ENCODE measurements at regions not wholly inside any gene's neighbourhood (a gene's known extent, or its start where the extent isn't known, plus 50 kb on each side); places are given as distances from the start of the nearest gene placed in this dataset.

DNA sequence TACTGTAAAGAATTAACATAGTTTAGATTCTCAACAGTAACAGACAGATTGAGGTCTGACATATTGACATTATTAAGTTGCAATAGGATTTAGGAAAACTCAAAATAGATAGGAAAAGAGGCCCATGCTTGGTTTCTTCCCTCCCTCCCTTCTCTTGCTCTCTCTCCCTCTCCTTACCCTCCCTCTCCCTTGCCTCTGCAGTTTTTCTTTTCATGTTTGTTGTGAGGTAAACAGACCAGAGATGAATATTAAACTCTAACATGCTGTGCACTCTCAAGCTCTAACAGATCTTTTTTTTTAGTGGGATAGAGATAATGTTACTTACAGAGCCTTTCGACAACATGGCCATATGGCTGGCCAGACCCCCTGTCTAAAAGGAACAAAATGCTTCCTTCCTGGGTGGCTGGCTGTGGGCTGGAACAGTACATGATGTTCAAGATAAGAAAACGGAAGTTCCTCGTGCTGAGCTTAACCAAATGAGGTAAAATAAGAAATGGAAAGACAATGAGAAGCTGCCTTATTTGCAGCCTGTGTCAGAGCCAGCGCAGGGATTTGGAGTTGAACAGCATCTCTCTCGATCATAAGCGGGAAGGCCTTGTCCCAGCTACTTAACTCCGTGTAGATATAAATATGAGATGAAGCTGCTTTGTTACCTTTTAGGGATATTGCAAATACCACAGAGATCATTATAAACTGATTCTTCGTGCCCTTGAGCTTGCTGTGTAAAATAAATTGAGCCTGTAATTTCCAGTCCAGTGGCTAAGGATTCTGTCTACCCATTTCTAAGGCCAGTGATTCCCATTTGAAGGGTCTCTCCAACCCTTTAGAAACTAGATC is 391.9 kb upstream of the NPVF start:
- Histone ChIP-seq H3K4me1 (peaks cover 5% of the 10 kb centered on the region), H3K27me3 (no peaks in the 10 kb centered on the region), H3K4me3 (no peak overlapping the region), H3K9me3 (no peaks in the 10 kb centered on the region), H3K36me3 (replicated peaks in 1 of 2; ENCODE audit: insufficient read depth in 1 of 2, low read depth in 2 of 2) (no peaks in the 10 kb centered on the region), H3K27ac (peak overlapping the region in 2 of 4 donors; percentile 57 to 58)
- ATAC-seq (peak; percentile 24), DNase-seq (peak in 3 of 4 donors; percentile 18 to 65 (median 35))
- 55 to 56% methylated on average over 8 of the region's 8 CpGs for WGBS, 2 donors
- intact Hi-C loops (cut with DNase I): no loop called here
- no peak for TF ChIP-seq POLR2A (IDR thresholded peaks at IDR 0.05)
- TF ChIP-seq, protein P1, sequence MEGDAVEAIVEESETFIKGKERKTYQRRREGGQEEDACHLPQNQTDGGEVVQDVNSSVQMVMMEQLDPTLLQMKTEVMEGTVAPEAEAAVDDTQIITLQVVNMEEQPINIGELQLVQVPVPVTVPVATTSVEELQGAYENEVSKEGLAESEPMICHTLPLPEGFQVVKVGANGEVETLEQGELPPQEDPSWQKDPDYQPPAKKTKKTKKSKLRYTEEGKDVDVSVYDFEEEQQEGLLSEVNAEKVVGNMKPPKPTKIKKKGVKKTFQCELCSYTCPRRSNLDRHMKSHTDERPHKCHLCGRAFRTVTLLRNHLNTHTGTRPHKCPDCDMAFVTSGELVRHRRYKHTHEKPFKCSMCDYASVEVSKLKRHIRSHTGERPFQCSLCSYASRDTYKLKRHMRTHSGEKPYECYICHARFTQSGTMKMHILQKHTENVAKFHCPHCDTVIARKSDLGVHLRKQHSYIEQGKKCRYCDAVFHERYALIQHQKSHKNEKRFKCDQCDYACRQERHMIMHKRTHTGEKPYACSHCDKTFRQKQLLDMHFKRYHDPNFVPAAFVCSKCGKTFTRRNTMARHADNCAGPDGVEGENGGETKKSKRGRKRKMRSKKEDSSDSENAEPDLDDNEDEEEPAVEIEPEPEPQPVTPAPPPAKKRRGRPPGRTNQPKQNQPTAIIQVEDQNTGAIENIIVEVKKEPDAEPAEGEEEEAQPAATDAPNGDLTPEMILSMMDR (IDR thresholded peaks at IDR 0.05): no peak

DNA sequence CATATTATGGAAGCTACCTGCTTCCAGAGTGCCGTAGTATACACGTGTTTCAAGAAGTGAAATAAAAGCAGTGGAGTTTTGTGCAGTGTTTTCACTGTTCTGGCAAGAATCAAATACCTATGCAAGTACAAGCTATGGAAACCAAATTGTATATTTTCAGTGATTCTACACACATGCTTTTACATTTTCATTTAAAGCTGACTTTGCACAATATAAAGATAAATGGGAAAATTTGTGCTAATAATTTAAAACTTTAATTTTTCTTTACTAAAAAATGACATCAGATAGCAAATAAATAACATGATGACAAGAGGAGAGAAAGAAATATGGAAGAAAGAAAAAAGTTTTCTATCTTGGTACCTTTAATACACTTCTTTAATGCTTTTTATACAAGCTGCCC is 393.7 kb upstream of the NPVF start:
- no peak overlapping the region for H3K27ac ChIP-seq
- no peak for TF ChIP-seq POLR2A (IDR thresholded peaks at IDR 0.05)
- TF ChIP-seq, protein P1 (IDR thresholded peaks at IDR 0.05): no peak
- 74% methylated on average over 2 of the region's 2 CpGs for WGBS, 2 donors

GRCh38 chr7:25622695-25623094 is 394.4 kb upstream of the NPVF start:
- Histone ChIP-seq H3K27me3 (no peaks in the 10 kb centered on the region), H3K4me1 (peaks cover under 1% of the 10 kb centered on the region), H3K4me3 (no peak overlapping the region), H3K36me3 (replicated peaks in 1 of 2; ENCODE audit: insufficient read depth in 1 of 2, low read depth in 2 of 2) (no peaks in the 10 kb centered on the region), H3K27ac (no peak overlapping the region), H3K9me3 (no peaks in the 10 kb centered on the region)
- DNase-seq (no peak), ATAC-seq (no peak)
- intact Hi-C loops (cut with DNase I): no loop called here
- TF ChIP-seq, protein P1 (IDR thresholded peaks at IDR 0.05): no peak
- no peak for TF ChIP-seq POLR2A (IDR thresholded peaks at IDR 0.05)
- 32 to 34% methylated on average over 3 of the region's 3 CpGs for WGBS, 2 donors

More for the DNA sequence above, 393.7 kb upstream of the NPVF start:
- no peaks in the 10 kb centered on the region for H3K36me3 ChIP-seq (replicated peaks in 1 of 2; ENCODE audit: insufficient read depth in 1 of 2, low read depth in 2 of 2)
- no peak overlapping the region for H3K4me3 ChIP-seq
- intact Hi-C loops (cut with DNase I): no loop called here
- no peak for ATAC-seq
- DNase-seq: no peak
- no peaks in the 10 kb centered on the region for H3K27me3 ChIP-seq
- H3K9me3 ChIP-seq: no peaks in the 10 kb centered on the region
- H3K4me1 ChIP-seq: peaks cover 5% of the 10 kb centered on the region

DNA sequence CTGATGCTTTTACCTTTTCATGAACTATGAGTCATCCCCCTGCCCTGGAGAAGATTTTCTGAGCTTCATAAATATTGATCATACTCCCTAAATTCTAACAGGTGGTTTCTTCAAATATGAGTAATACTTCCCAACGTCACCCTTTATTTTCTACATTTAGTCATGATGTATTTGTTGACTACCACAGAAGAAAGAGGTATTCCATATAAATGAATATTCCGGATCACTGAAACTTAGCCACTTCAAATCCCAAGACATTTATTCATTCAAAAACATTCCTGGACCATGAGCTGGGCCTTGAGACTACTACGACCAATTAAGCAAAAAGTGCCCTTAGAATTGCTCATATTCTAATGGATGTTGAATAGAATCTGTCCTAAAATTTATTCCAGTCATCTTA is 395.8 kb upstream of the NPVF start:
- Histone ChIP-seq H3K27me3 (no peaks in the 10 kb centered on the region), H3K9me3 (no peaks in the 10 kb centered on the region), H3K4me1 (no peaks in the 10 kb centered on the region), H3K27ac (no peak overlapping the region), H3K36me3 (replicated peaks in 1 of 2; ENCODE audit: insufficient read depth in 1 of 2, low read depth in 2 of 2) (no peaks in the 10 kb centered on the region), H3K4me3 (no peak overlapping the region)
- ATAC-seq (no peak), DNase-seq (no peak)
- 77 to 83% methylated on average over 3 of the region's 3 CpGs for WGBS, 2 donors
- intact Hi-C loops (cut with DNase I): no loop called here
- TF ChIP-seq, protein P1 (IDR thresholded peaks at IDR 0.05): no peak
- TF ChIP-seq POLR2A (IDR thresholded peaks at IDR 0.05): no peak

- ATAC-seq (peak; percentile 38), DNase-seq (peak in 3 of 4 donors; percentile 11 to 22 (median 17))
- no peaks in the 10 kb centered on the region for H3K9me3 ChIP-seq
- H3K27ac ChIP-seq: no peak overlapping the region
- intact Hi-C loops (cut with DNase I): no loop called here
- H3K4me3 ChIP-seq: no peak overlapping the region
- H3K27me3 ChIP-seq: no peaks in the 10 kb centered on the region
- WGBS, 2 donors: 70 to 73% methylated on average over 8 of the region's 8 CpGs
- H3K4me1 ChIP-seq: no peaks in the 10 kb centered on the region
- H3K36me3 ChIP-seq (replicated peaks in 1 of 2; ENCODE audit: insufficient read depth in 1 of 2, low read depth in 2 of 2): no peaks in the 10 kb centered on the region
- TF ChIP-seq POLR2A (IDR thresholded peaks at IDR 0.05): no peak
- TF ChIP-seq, protein P1 (IDR thresholded peaks at IDR 0.05): no peak
These were observed 396.5 kb upstream of the NPVF start for GRCh38 chr7:25624833-25625232.
